Renal cortical epithelial cell (primary cell): ENCODE measurements at regions not wholly inside any gene's neighbourhood (a gene's known extent, or its start where the extent isn't known, plus 50 kb on each side); places are given as distances from the start of the nearest gene placed in this dataset.

Experiments used
- DNase-seq: peaks from one replicate; pipeline ENCODE4 v3.0.0-alpha.2; 2011; ENCODE audit warnings: low read depth

DNA sequence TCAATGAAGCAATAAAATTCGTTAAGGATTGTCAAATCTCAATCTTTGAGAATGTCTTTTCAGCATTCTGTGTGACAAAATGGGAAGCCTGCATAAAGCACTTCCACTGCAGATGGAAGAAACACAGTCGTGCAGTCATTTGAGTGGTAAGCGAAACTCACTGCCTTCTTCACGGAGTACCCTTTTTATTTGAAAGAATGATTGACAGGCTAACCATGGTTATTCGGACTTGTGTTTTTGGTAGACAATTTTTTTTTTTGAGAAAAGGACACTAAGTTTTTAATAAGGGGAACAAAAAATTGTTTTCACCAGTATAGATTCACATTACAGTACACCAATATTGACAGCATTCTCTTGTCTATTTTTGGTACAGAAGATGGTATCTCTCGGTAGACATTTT lies 86.9 kb upstream of the MSX1 start:
- DNase-seq: no peak

DNA sequence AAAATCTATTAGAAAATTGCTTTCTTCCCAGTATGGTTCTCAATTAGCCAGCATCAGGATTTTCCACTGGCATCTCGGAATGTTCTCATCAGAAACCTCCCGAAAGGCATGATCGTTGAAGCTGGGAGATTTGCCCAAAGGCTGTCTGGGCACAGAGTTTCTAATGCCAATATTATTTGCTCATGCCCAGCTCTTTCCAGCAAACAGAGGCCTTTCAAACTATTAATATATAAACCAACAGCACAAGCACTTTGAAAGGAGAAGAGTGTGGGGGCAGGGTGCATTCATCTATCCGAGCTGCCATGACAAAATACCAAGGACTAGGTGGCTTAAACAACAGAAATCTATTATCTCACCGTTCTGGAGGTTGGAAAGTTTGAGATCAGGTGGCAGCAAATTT lies 88.3 kb upstream of the MSX1 start:
- DNase-seq: no peak

GRCh38 chr4:4770610-4771009 lies 88.9 kb upstream of the MSX1 start:
- DNase-seq: no peak

DNA sequence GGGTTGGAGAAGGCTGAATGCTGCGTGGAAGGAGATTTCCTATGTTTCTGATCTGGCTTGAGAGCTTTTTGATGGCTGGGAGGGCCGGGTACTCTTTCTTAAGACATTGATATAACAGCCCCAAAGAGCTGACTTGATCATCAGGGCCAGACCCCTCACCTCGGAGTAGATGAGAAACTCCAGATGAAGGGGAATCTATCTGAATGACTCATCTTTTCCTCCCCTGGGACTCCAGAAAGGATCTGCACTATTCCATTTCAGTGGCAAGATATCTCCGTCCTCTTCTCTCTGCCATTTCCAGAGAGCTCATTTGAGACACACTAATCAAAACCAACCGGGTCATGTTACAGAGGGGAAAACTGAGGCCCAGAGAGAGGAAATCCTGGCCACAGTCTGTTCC lies 92.9 kb upstream of the MSX1 start:
- DNase-seq: no peak

GRCh38 chr4:4765811-4766210 lies 93.7 kb upstream of the MSX1 start:
- DNase-seq: no peak

- DNase-seq: no peak
Measured at GRCh38 chr4:4764558-4764905, 94.9 kb upstream of the MSX1 start.

GRCh38 chr4:4763822-4764557 lies 95.5 kb upstream of the MSX1 start:
- DNase-seq: no peak

DNA sequence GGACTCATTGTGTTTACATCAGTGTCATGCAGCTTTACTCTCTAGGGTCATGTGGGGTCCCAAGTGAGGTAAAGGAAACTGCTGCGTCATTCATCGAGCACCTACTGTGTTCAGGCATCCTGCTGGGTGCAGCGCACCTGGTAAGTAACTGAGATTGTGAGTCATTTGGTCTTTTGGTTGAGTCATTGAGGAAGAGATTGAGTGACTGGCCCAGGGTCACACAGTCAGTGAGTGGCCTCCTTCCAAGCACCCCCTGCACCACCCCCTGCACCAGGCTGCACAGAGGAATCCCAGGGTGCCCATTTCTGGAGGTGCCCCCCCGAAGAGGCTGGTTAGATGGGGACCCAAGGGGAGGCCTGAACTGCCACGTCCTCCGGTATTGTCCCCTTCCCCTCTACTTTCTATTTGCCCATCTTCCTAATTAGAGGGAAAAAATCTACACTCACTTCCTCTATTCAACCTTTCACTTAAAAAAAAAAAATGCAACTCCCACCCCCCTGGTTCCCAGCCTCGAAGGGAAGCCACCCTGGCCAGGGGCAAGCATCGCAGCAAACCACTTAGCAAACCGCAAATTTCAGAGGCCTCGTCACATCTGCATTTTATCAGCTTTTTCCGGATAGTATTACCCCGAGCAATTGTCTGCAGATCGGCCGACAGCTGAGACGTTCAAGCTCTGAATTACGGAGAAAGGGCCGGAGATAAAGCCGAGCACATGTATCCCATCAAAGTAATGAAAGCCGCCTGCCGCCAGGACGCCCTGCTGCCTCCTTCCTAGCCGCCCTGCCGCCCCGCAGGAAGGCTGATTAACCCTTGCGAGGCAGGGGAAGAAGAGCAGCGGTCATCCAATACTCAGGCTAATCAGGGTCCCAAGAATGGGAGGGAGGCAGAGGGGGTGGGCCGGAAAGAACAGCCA lies 96.3 kb upstream of the MSX1 start:
- no peak for DNase-seq

DNA sequence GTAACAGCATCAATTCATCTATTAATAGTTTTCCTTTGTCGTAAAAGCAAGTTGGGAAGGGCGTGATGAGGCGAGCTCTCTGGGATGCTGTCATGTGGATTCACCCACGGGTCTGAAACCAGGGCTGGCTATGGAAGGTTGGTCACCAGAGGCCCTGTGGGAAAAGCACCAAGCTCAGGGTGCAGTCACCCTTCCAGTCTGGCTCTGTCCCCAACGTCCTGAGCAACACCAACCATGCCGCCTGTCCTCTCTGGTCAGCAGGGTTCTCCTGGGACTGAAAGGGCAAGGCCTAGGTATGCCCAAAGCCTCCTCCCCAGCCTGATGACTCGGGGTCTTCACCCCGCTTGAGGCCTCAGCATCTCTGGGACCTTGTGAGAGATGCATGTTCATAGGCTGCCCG lies 97.2 kb upstream of the MSX1 start:
- DNase-seq: no peak

DNA sequence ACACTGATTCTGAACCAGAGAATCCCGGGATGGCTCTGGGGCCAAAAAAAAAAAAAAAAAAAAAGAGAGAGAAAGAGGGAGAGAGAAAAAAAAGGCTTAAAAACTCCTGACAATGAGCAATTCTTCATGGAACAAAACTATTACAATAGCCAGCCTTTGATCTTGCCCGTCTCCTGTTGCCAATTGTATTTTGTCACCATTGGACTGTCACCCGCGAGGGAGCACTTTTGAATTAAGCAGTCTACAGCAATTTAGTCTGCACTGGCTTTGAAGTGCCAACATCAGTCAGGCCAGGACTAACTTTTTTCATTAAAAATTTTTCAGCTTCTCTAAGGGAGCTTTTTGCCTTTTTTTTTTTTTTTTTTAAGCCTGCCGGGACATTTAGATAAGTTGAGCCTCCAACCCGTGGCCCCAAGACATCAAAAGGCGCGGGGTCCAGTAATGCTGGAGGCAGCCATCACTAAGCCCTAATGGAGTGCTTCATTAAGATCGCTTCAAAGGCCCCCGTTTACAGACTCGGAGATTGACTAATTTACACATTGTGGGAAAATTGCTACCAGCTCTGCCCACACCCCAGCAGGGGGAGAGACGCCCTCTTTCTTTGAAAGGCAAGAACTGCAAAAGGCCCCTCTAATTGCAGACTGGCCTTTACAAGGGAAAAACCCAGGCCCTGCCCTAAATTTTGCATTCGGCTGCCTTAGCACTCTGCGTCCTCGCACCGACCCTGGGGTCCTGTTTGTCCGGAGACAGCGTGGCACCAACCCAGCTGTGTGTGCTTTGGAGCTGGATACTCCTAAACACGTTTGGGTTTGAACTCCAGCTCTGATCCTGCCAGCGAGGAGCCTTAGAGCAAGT lies 98.1 kb upstream of the MSX1 start:
- DNase-seq: no peak

DNA sequence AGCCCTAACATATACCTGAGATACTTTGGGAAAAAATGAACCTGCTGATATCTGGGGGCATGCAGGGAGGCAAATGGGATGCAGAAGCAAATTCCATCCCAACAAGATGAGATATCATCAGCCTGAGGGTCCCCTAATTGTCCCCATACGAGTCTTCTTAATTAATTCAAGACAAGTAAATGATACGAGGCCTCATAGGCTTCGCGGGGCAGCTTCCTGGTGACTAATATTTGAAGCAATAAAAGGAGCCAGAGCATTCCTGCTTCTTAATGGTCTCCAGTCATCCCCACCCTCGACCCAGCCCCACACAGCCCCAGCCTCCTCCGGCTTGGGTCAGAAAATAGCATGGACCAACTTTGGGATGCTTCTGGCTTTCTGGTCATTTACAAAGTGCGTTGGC lies 99.6 kb upstream of the MSX1 start:
- DNase-seq: no peak

DNA sequence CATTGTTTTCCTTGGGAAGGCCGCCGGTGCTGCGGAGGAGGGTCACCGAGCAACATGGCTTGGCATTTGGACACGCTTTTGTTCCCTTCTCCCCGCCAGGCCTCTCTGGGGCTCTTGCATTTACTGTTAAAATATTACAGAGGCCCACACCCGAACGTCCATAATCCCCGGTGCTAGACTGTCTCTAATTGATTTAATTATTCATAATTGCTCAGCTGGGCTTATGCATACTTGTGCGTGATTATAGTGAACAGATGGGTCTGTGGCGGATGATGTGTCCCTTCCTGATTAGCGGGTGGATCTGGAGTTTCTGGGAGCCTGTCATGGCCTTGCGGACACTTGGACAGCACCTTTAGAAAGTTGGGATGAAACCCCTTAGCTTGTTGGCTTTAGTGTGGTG lies 100.2 kb upstream of the MSX1 start:
- DNase-seq: no peak

DNA sequence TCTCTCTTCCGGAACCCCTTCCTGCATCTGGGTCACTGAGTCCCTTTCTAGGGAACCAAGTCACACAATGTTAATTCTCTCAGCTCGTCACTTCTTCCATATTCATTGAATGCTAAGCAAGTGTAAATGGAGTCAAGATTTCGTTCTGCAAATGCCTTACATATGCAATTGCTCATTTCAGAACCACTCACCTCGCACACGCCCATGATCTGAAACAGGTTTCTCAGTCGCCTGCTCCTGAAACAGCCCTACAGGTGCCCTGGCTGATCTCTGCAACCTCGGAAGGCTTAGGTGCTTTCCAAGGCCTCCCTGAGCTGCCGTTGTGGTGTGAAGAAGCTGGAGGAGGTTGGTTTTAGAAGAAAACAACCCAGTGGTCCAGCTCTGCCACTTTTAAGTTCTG lies 100.8 kb upstream of the MSX1 start:
- no peak for DNase-seq

DNA sequence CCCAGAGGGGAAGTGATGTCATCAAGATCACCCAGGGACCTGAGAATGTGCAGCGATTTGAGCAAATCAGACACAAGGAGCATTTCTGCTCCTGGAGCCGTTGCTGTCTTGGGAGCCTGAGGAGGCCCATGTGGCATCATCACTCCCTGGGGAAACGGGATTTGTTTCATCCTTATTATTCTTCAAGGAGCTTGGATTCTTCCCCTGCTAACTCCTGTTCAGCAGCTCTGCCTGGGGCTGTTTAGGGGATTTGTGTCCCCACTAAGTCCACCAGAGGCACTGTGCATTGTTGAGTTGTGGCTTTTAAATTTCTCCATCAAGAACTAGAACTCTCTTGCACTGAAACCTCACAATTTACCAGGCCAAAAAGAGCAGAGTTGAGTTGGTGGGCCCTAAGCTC lies 104.2 kb upstream of the MSX1 start:
- DNase-seq: no peak

GRCh38 chr4:4754641-4755040 lies 104.8 kb upstream of the MSX1 start:
- DNase-seq: no peak

GRCh38 chr4:4753643-4754042 lies 105.8 kb upstream of the MSX1 start:
- DNase-seq: no peak

DNA sequence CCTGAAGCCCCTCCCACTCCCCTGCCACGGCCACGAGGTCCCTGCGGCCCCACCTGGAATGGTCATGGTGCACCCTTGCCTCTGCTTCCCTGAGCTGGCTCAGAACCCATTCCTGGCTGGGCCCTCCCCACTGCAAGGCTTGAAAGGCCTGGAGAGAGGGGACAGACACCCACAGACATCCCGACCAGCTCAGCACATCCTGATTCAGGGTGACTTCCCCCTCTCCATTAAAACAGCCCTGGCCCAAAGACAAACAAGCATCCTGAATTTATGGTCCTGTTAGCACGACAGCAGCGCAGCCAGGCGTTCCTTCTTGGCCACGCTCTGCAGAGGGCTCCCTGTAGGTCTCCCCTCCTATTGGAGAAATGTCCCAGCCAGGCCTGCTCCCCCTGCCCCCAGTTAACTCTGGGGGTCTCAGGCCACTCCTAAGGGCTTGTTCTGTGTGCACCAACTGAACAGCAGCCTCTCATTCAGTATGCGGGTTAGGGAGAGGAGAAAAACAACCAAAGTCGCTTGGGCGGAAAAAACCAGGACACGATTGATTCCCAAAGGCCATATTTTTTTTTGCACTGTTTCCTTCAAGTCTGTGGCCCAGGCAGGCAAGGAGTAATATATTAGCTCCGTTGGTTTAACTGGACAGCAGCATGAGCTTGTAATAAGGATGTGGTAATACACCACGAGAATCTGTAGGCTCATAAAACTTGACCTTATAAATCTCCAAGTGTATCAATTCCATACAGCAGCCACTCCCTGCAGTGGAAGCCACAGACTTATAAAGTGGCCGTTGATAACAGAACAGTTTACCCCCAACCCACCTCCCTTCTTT lies 106.7 kb upstream of the MSX1 start:
- DNase-seq: no peak

GRCh38 chr4:4752025-4752424 lies 107.4 kb upstream of the MSX1 start:
- DNase-seq: no peak

- DNase-seq: no peak
Measured at GRCh38 chr4:4750187-4750586, 109.3 kb upstream of the MSX1 start.

GRCh38 chr4:4749137-4749536 lies 110.3 kb upstream of the MSX1 start:
- no peak for DNase-seq

DNA sequence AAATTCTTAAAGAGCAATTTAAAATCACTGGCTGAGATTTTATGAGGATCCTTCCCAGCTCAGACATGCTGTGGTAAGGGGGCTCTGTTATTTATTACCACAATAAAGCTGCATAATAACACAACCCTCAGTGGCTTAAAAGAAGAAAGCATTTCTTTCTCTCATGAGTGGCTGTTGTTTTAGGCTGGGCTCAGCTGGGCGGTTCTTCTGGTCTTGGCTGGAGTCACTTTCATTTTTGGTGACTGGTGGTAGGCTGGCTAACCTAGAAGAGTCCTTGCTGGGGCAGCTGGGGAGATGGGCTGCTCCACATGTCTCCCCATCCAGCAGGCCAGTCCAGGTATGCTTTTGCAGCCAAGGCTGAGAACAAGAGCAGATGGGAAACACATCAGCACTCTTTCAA lies 113.0 kb upstream of the MSX1 start:
- DNase-seq: no peak

DNA sequence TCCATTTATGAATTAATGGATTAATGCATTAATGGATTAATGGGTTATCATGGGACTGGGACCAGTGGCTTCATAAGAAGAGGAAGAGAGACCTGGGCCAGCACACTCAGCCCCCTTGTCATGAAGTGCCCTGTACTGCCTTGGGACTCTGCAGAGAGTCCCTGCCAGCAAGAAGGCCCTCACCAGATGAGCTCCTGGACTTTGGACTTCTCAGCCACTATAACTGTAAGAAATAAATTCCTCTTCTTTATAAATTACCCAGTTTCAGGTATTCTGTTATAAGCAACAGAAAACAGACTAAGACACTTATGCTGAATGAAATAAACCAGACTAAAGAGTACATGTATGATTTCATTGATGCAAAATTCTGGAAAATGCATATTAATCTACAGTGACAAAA lies 119.4 kb upstream of the MSX1 start:
- DNase-seq: no peak
